ENCODE measurements at regions not wholly inside any gene's neighbourhood (a gene's known extent, or its start where the extent isn't known, plus 50 kb on each side); places are given as distances from the start of the nearest gene placed in this dataset.

DNA sequence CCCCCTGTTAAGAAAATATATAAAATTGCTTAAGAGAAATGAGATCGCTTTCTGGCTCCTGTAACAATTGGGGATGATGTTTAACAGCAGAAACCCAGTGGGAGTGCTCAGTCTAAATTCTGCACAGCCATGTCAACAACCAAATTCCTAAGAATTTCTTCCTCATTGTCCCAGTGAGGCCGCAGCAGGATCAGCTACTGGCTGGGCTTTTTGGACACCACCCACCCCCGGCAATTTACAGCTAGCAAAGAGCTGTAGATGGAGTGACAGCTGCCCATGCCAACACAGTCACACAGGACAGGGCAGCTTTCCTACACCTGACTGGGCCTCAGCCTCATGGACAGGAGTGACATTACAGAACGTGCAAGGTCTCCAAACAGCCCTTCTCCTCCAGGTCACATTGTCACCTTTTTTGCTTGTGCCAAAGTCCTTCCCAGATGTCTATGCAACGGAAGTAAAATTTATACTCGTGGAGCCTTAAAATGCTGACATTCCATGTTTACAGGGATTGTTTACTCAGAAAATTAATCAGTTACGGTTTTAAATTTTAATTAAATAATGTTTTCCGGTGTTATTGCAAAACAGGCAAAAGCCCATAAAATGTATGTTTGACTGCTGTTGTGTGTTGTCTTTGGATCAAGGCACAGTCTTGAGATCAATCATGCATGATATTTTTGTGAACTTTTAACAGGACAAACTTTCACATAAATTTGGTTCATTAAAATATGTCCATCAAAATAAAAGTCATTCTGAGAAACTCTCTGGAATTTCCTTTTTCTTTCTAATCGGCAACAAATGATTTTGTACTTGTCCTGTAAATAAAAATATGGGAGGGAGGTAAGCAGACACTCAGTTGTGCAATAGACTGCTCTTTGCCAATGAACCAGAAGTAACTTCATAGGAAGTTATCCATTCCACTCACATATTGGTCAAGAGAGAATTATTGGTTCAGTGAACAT is 943.2 kb downstream of the MCTP2 start:
- TF ChIP-seq, protein P1, sequence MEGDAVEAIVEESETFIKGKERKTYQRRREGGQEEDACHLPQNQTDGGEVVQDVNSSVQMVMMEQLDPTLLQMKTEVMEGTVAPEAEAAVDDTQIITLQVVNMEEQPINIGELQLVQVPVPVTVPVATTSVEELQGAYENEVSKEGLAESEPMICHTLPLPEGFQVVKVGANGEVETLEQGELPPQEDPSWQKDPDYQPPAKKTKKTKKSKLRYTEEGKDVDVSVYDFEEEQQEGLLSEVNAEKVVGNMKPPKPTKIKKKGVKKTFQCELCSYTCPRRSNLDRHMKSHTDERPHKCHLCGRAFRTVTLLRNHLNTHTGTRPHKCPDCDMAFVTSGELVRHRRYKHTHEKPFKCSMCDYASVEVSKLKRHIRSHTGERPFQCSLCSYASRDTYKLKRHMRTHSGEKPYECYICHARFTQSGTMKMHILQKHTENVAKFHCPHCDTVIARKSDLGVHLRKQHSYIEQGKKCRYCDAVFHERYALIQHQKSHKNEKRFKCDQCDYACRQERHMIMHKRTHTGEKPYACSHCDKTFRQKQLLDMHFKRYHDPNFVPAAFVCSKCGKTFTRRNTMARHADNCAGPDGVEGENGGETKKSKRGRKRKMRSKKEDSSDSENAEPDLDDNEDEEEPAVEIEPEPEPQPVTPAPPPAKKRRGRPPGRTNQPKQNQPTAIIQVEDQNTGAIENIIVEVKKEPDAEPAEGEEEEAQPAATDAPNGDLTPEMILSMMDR (conservative IDR thresholded peaks at IDR 0.05 in 1 of 2, IDR thresholded peaks at IDR 0.05 in 1 of 2; ENCODE audit: extremely low read depth in 1 of 2, insufficient read depth in 1 of 2, low read depth in 1 of 2, low read length in 2 of 2) = no peak
- TF ChIP-seq EZH2 (IDR thresholded peaks at IDR 0.05; ENCODE audit: borderline replicate concordance, low read length) = no peak
